GM21447 (cell line): ENCODE measurements at regions not wholly inside any gene's neighbourhood (a gene's known extent, or its start where the extent isn't known, plus 50 kb on each side); places are given as distances from the start of the nearest gene placed in this dataset.
"Not testable (repeated sequence)": the region's sequence is repeated elsewhere in the genome, so short reads cannot be mapped to it uniquely, and the experiment has no call there.

ENCODE experiments used
- ATAC-seq: cut with Tn5 transposase; IDR thresholded peaks from one replicate; pipeline ENCODE4 v1.9.1; 2021; ENCODE audit not compliant: unreplicated experiment

- ATAC-seq, result not testable (repeated sequence)
Observed at GRCh38 chr13:109702030-109702597, 84.3 kb downstream of the IRS2 start.

GRCh38 chr13:109700176-109700575 lies 86.2 kb downstream of the IRS2 start:
- ATAC-seq, result no peak

GRCh38 chr13:109699628-109700071 lies 86.7 kb downstream of the IRS2 start:
- ATAC-seq, result no peak

GRCh38 chr13:109698779-109699178 lies 87.6 kb downstream of the IRS2 start:
- no peak for ATAC-seq

GRCh38 chr13:109697936-109698335 lies 88.4 kb downstream of the IRS2 start:
- no peak for ATAC-seq

- ATAC-seq, result no peak
Observed at GRCh38 chr13:109695402-109696190, 90.8 kb downstream of the IRS2 start.

- ATAC-seq, result no peak
Observed at GRCh38 chr13:109694972-109695371, 91.4 kb downstream of the IRS2 start.

GRCh38 chr13:109693213-109693612 lies 93.2 kb downstream of the IRS2 start:
- no peak for ATAC-seq

- ATAC-seq, result no peak
Observed at GRCh38 chr13:109691689-109692088, 94.7 kb downstream of the IRS2 start.

- no peak for ATAC-seq
Observed at GRCh38 chr13:109687559-109688448, 98.6 kb downstream of the IRS2 start.

- no peak for ATAC-seq
Observed at GRCh38 chr13:109685203-109685602, 101.2 kb downstream of the IRS2 start.

- ATAC-seq, result no peak
Observed at GRCh38 chr13:109684824-109685202, 101.6 kb downstream of the IRS2 start.

GRCh38 chr13:109684084-109684823 lies 102.1 kb downstream of the IRS2 start:
- ATAC-seq, result no peak

GRCh38 chr13:109682534-109683244 lies 103.7 kb downstream of the IRS2 start:
- no peak for ATAC-seq

GRCh38 chr13:109680930-109681329 lies 105.5 kb downstream of the IRS2 start:
- ATAC-seq, result no peak

GRCh38 chr13:109680288-109680687 lies 106.1 kb downstream of the IRS2 start:
- ATAC-seq, result no peak

- no peak for ATAC-seq
Observed at GRCh38 chr13:109678459-109678858, 107.9 kb downstream of the IRS2 start.

- ATAC-seq, result no peak
Observed at GRCh38 chr13:109677206-109677605, 109.2 kb downstream of the IRS2 start.

GRCh38 chr13:109673477-109673876 lies 112.9 kb downstream of the IRS2 start:
- no peak for ATAC-seq

GRCh38 chr13:109672545-109672944 lies 113.8 kb downstream of the IRS2 start:
- ATAC-seq, result no peak
